T-helper 2 cell treated with Interferon-gamma antibody and Interleukin-4, amounts not matched to agents 5 μg/mL and 100 μg/mL, for 36 hours (primary cell): ENCODE measurements at regions not wholly inside any gene's neighbourhood (a gene's known extent, or its start where the extent isn't known, plus 50 kb on each side); places are given as distances from the start of the nearest gene placed in this dataset.
"Not testable (repeated sequence)": the region's sequence is repeated elsewhere in the genome, so short reads cannot be mapped to it uniquely, and the experiment has no call there.

Source experiments
- DNase-seq: peaks from one replicate; pipeline ENCODE4 v3.0.0; 2021; ENCODE audit warnings: low spot score
- H3K27ac Mint-ChIP-seq: one replicate; pipeline ENCODE4 v1.8.0; 2021; ENCODE audit warnings: mild to moderate bottlenecking, mixed read lengths
- H3K27me3 Mint-ChIP-seq: one replicate; pipeline ENCODE4 v1.8.0; 2021; ENCODE audit warnings: low read depth, mixed read lengths
- H3K36me3 Mint-ChIP-seq: one replicate; pipeline ENCODE4 v1.8.0; 2021; ENCODE audit warnings: low read depth, mixed read lengths
- H3K4me1 Mint-ChIP-seq: one replicate; pipeline ENCODE4 v1.8.0; 2021; ENCODE audit warnings: low read depth, mixed read lengths
- H3K4me3 Mint-ChIP-seq: one replicate; pipeline ENCODE4 v1.8.0; 2022; ENCODE audit warnings: mild to moderate bottlenecking, moderate library complexity, mixed read lengths
- H3K9me3 Mint-ChIP-seq: one replicate; pipeline ENCODE4 v1.8.0; 2021; ENCODE audit warnings: mixed read lengths

DNA sequence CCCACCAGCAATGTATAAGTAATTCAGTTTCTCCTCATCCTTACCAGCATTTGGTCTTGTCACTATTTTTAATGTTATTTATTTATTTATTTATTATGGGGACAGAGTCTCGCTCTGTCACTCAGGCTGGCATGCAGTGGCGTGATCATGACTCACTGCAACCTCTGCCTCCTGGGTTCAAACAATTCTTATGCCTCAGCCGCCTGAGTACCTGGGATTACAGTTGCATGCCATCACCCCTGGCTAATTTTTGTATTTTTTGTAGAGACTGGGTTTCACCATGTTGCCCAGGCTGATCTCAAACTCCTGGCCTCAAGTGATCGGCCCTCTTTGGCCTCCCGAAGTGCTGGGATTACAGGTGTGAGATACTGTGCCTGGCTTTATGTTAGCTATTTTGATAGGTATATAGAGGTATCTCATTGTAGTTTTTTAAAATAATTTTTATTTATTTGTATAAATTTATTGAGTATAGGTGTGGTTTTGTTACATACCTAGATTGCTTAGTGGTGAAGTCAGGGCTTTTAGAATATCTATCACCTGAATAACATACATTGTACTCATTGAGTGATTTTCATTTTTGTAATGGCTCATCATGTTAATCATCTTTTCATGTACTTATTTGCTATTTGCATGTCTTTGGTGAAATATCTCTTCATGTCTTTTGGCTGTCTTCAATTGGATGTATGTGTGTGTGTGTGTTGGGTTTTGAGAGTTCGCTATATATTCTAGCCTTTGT lies 53.3 kb downstream of the TANC2 start:
- Mint-ChIP-seq H3K27ac (no peak overlapping the region), H3K9me3 (no peaks in the 10 kb centered on the region), H3K36me3 (no peaks in the 10 kb centered on the region), H3K27me3 (no peaks in the 10 kb centered on the region), H3K4me1 (no peaks in the 10 kb centered on the region), H3K4me3 (no peak overlapping the region)
- no peak for DNase-seq

DNA sequence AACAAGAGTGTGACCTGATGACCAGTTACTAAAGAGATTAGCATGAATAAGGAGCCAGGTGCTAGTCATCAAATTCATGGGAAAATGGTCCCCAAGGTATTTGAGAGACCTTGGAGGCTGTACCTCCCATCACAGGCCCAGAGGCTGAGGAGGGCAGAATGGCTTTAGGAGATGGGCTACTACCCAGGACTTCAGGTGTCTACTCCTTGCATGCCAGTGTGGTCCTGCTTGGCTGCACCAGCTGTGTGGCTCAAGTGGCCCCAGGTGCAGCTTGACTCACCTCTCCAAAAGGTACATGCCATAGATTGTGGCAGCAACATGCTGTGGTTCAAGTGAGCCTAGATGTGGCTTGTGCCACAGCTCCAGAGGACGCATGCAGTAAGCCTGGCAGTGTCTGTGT lies 56.5 kb downstream of the TANC2 start:
- H3K4me3 Mint-ChIP-seq = no peak overlapping the region
- no peak for DNase-seq
- H3K27ac Mint-ChIP-seq = no peak overlapping the region
- no peaks in the 10 kb centered on the region for H3K4me1 Mint-ChIP-seq
- H3K9me3 Mint-ChIP-seq = no peaks in the 10 kb centered on the region
- no peaks in the 10 kb centered on the region for H3K36me3 Mint-ChIP-seq
- H3K27me3 Mint-ChIP-seq = no peaks in the 10 kb centered on the region

GRCh38 chr17:63023049-63023448 lies 57.0 kb downstream of the TANC2 start:
- H3K36me3 Mint-ChIP-seq = no peaks in the 10 kb centered on the region
- H3K27ac Mint-ChIP-seq = no peak overlapping the region
- no peaks in the 10 kb centered on the region for H3K4me1 Mint-ChIP-seq
- no peak for DNase-seq
- H3K9me3 Mint-ChIP-seq = no peaks in the 10 kb centered on the region
- no peak overlapping the region for H3K4me3 Mint-ChIP-seq
- H3K27me3 Mint-ChIP-seq = no peaks in the 10 kb centered on the region

- Mint-ChIP-seq H3K9me3 (no peaks in the 10 kb centered on the region), H3K36me3 (no peaks in the 10 kb centered on the region), H3K27ac (no peak overlapping the region), H3K4me1 (no peaks in the 10 kb centered on the region), H3K27me3 (no peaks in the 10 kb centered on the region), H3K4me3 (no peak overlapping the region)
- DNase-seq = no peak
Measured at GRCh38 chr17:63024201-63024600, 58.2 kb downstream of the TANC2 start.

- Mint-ChIP-seq H3K36me3 (no peaks in the 10 kb centered on the region), H3K27me3 (no peaks in the 10 kb centered on the region), H3K4me3 (no peak overlapping the region), H3K4me1 (no peaks in the 10 kb centered on the region), H3K27ac (no peak overlapping the region), H3K9me3 (no peaks in the 10 kb centered on the region)
- DNase-seq = no peak
Measured at GRCh38 chr17:63024716-63025115, 58.7 kb downstream of the TANC2 start.

- H3K4me3 Mint-ChIP-seq, H3K4me1 Mint-ChIP-seq, H3K36me3 Mint-ChIP-seq, H3K27me3 Mint-ChIP-seq, H3K9me3 Mint-ChIP-seq, H3K27ac Mint-ChIP-seq, DNase-seq: not testable (repeated sequence)
Measured at GRCh38 chr17:63025637-63026036, 59.6 kb downstream of the TANC2 start.

GRCh38 chr17:63029541-63029940 lies 63.5 kb downstream of the TANC2 start:
- H3K4me3 Mint-ChIP-seq = no peak overlapping the region
- no peaks in the 10 kb centered on the region for H3K36me3 Mint-ChIP-seq
- no peak for DNase-seq
- H3K9me3 Mint-ChIP-seq = no peaks in the 10 kb centered on the region
- no peak overlapping the region for H3K27ac Mint-ChIP-seq
- no peaks in the 10 kb centered on the region for H3K4me1 Mint-ChIP-seq
- peaks cover 3% of the 10 kb centered on the region for H3K27me3 Mint-ChIP-seq

DNA sequence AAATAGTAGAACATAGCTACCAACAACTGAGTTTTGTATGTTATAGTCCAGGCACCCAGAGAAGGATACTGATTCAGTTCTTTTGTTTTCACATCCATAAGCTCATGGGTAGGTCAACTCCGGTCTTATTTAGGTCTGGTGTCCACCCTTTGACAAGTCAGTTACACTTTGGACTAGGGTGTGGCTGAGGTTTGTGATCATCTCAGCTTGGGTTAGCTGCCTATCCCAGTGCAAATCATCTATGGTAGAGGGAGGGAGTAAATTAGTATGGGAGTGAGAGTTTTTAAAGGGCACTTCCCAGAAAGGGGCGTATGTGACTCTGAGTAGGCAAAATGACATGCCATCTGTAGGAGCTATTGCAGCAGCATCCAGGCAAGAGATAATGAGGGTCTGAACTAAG lies 66.1 kb downstream of the TANC2 start:
- peaks cover 3% of the 10 kb centered on the region for H3K27me3 Mint-ChIP-seq
- no peak for DNase-seq
- H3K36me3 Mint-ChIP-seq = no peaks in the 10 kb centered on the region
- no peak overlapping the region for H3K4me3 Mint-ChIP-seq
- no peak overlapping the region for H3K27ac Mint-ChIP-seq
- H3K4me1 Mint-ChIP-seq = peaks cover 1% of the 10 kb centered on the region
- no peaks in the 10 kb centered on the region for H3K9me3 Mint-ChIP-seq

DNA sequence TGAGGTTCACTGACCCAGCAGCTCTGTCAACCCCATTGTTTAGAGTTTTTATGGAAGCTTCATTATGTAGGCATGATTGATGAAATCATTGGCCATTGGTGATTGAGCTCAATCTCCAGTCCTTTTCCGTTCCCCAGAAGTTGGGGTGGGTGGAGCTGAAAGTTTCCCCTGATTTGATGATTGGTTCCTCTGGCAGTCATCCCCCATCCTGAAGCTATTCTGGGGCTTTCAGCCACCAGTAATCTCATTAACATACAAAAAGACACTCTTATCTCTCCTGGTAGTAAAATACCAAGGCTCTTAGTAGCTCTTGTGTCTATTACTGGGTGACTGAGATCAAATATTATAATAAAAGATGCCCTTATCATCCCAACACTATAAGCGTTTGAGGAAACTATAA lies 67.1 kb downstream of the TANC2 start:
- no peak for DNase-seq
- H3K9me3 Mint-ChIP-seq = no peaks in the 10 kb centered on the region
- H3K36me3 Mint-ChIP-seq = no peaks in the 10 kb centered on the region
- no peak overlapping the region for H3K4me3 Mint-ChIP-seq
- H3K27ac Mint-ChIP-seq = no peak overlapping the region
- H3K27me3 Mint-ChIP-seq = peaks cover 3% of the 10 kb centered on the region
- H3K4me1 Mint-ChIP-seq = peaks cover 1% of the 10 kb centered on the region

- Mint-ChIP-seq H3K36me3 (no peaks in the 10 kb centered on the region), H3K4me1 (peaks cover 4% of the 10 kb centered on the region), H3K27me3 (peaks cover 3% of the 10 kb centered on the region), H3K4me3 (no peak overlapping the region), H3K27ac (no peak overlapping the region), H3K9me3 (no peaks in the 10 kb centered on the region)
- no peak for DNase-seq
Measured at GRCh38 chr17:63035271-63035670, 69.2 kb downstream of the TANC2 start.

DNA sequence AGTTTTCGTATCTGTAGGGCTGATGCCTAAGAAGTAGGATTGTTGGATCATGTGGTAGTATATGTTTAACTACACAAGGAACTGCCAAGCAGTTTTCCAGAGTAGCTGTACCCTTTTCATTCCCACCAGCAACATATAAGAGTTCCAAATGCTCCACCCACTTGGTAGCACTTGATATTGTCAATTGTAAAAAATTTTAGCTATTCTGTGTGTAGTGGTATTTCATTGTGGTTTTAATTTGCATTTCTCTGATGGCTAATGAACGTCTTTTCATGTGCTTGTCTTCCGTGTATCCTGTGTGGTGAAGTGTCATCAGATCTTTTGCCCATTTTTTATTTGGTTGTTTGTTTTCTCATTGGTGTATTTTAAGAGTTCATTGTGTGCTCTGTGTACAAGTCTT lies 69.7 kb downstream of the TANC2 start:
- DNase-seq = no peak
- no peak overlapping the region for H3K4me3 Mint-ChIP-seq
- peaks cover 4% of the 10 kb centered on the region for H3K4me1 Mint-ChIP-seq
- H3K27ac Mint-ChIP-seq = no peak overlapping the region
- H3K36me3 Mint-ChIP-seq = no peaks in the 10 kb centered on the region
- peaks cover 3% of the 10 kb centered on the region for H3K27me3 Mint-ChIP-seq
- no peaks in the 10 kb centered on the region for H3K9me3 Mint-ChIP-seq

DNA sequence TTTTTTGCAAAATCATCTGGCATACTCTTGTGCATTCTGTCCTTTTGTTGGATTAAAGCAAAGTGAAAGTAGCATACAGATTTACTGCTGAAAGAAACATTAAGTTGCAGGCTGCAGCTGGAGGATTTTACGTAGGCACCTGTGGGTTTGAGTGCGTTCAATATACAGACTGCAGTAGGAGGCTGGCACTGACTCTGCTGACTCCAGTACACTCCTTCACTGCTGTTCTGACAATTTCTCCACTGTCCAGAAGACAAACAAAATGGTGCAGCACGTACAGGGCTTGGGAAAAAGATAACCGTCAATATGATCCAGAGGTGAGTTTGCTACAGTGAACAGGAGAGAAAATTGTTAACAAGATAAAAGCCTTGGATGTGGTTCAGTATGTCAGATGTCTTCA lies 73.3 kb downstream of the TANC2 start:
- H3K4me1 Mint-ChIP-seq = peaks cover 4% of the 10 kb centered on the region
- no peak for DNase-seq
- H3K36me3 Mint-ChIP-seq = no peaks in the 10 kb centered on the region
- no peaks in the 10 kb centered on the region for H3K9me3 Mint-ChIP-seq
- H3K4me3 Mint-ChIP-seq = no peak overlapping the region
- peaks cover 4% of the 10 kb centered on the region for H3K27me3 Mint-ChIP-seq
- H3K27ac Mint-ChIP-seq = no peak overlapping the region

DNA sequence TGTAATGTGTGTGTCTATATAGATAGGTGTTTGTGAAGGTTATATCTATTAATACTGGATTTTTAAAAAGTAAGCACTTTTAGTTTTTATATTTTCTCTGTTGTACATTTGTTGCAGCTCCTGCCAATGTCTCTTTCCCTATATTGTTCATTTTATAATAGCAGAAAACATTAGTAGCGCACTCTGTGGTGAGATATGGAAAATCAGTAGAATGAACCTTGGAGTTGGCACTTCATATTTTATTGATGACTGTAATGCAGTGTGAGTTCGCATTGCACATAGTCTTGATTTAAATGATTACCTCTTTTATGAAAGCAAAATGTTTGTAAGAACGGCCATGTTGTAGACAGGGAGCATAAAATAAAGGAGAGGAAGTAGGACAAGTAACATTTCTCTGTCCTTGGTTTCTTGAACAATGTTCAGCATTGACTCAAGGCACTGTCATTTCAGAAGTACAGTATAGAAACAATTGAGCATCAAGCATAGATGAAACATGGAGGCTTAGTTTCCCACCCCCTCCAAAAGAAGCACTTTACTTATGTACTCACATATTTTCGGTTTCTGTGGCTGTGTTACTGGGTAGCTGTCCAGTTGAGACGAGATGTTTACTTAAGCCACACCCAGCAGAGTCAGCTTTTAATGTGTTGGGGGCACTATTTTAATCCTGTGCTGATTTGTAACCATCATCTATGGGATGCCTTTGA lies 74.0 kb downstream of the TANC2 start:
- Mint-ChIP-seq H3K36me3 (no peaks in the 10 kb centered on the region), H3K9me3 (no peaks in the 10 kb centered on the region), H3K4me1 (peaks cover 4% of the 10 kb centered on the region), H3K4me3 (no peak overlapping the region), H3K27me3 (peaks cover 4% of the 10 kb centered on the region), H3K27ac (no peak overlapping the region)
- no peak for DNase-seq

DNA sequence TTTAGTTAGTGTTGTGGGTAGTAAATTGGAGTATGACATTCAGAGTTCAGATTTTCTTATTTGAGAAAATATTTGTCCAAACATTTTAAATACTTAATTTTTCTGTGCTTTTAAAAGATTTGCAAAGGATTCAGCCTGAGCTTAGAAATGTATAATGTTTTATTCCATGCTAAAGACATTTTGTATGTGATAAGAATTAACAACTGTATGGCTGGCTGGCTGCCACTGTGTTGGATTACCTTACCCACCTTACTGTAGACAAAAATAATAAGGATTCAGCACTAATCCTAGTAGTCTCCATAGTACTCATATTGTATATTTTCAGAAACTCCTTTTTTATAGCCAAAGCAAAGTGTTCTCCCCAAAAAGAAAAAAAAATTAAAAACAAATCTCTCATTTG lies 74.8 kb downstream of the TANC2 start:
- peaks cover 4% of the 10 kb centered on the region for H3K27me3 Mint-ChIP-seq
- H3K9me3 Mint-ChIP-seq = no peaks in the 10 kb centered on the region
- H3K4me3 Mint-ChIP-seq = no peak overlapping the region
- no peak overlapping the region for H3K27ac Mint-ChIP-seq
- DNase-seq = no peak
- no peaks in the 10 kb centered on the region for H3K36me3 Mint-ChIP-seq
- H3K4me1 Mint-ChIP-seq = peaks cover 3% of the 10 kb centered on the region

DNA sequence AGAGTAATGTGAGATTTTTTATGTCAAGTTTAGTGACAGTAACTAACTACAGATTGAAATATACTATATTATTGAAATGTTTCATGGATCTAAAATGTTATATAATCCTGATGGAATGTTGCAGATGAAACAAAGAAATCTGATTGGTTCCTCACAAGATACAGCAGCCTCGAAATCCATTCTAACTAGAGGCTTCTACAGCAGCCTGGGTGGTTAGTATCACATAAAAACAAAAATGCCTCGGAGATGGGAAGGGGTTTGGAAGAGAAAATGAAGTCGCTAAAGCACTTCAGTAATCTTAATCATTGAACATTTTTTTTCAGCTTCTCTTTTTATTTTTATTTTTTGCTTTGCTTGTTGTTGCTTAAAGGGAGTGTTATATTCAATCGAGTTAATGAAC lies 75.2 kb downstream of the TANC2 start:
- Mint-ChIP-seq H3K27me3 (peaks cover 4% of the 10 kb centered on the region), H3K36me3 (no peaks in the 10 kb centered on the region), H3K4me1 (peaks cover 3% of the 10 kb centered on the region), H3K9me3 (no peaks in the 10 kb centered on the region), H3K4me3 (no peak overlapping the region), H3K27ac (no peak overlapping the region)
- no peak for DNase-seq
